Osteocyte (in vitro differentiated cells): ENCODE measurements at regions not wholly inside any gene's neighbourhood (a gene's known extent, or its start where the extent isn't known, plus 50 kb on each side); places are given as distances from the start of the nearest gene placed in this dataset.
A peak's percentile ranks its signal among the peaks of the same experiment; 100 is the strongest.

Experiments
- DNase-seq: peaks from one replicate; pipeline ENCODE4 v3.0.0; 2021; ENCODE audit warnings: mixed read lengths; ENCODE audit not compliant: unreplicated experiment; ENCODE audit errors: extremely low spot score
- H3K27ac Mint-ChIP-seq: one replicate; pipeline ENCODE4 v1.8.0; 2021; ENCODE audit warnings: mild to moderate bottlenecking, mixed read lengths; ENCODE audit not compliant: unreplicated experiment
- H3K27me3 Mint-ChIP-seq: one replicate; pipeline ENCODE4 v1.8.0; 2021; ENCODE audit warnings: mixed read lengths; ENCODE audit not compliant: unreplicated experiment
- H3K36me3 Mint-ChIP-seq: one replicate; pipeline ENCODE4 v1.8.0; 2021; ENCODE audit warnings: mixed read lengths; ENCODE audit not compliant: unreplicated experiment
- H3K4me1 Mint-ChIP-seq: one replicate; pipeline ENCODE4 v1.8.0; 2021; ENCODE audit warnings: mixed read lengths; ENCODE audit not compliant: unreplicated experiment
- H3K4me3 Mint-ChIP-seq: one replicate; pipeline ENCODE4 v1.8.0; 2021; ENCODE audit warnings: mild to moderate bottlenecking, moderate library complexity, mixed read lengths; ENCODE audit not compliant: unreplicated experiment
- H3K9me3 Mint-ChIP-seq: one replicate; pipeline ENCODE4 v1.8.0; 2021; ENCODE audit warnings: mixed read lengths; ENCODE audit not compliant: unreplicated experiment
- CTCF ChIP-seq: fragments of 200-600 bp; sonication (generic); IDR thresholded peaks from 2 replicates; pipeline ENCODE4 v1.5.0; 2021; ENCODE audit warnings: antibody characterized with exemption, mild to moderate bottlenecking, moderate library complexity

DNA sequence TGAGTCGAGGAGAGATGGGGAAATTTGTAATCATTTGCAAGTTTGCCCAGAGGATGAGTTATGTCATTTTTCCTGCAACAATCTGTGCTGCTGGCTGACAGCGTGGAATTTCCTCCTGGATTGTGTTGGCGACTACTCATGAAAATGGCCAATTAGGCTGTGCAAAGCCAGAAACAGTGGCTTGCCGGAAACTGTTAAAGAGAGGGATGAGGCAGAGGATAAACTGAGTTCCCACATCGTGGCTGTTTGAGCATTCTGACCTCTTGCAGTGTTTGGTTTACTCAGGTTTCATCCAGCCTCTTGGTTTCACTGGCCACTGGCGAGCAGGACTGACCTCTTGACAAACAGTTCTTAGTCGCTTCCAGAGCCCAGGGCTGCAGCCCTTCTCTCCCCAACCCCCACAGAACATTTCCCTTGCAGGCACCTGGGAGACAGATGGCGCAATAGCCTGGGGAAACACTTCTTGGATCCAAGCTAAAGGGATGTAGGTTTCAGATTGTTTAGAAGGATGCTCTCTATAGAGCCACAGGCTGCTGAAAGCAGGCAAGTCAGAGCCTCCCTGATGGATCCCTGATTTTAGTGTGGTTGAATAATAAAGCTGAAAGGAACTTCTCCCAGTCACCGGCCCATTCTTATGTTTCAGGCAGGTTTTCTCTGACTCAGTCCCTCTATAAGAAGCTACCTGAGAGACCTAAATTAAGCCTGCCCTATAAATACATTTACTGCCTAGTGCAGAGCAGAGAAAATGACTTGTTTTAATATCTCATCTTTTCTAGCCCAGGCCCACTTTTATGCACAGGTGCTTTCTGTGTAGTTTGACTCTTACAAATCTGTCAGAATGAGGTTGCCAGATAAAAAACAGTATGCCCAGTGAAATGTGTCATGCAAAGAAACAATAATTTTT, 92.8 kb upstream of the UBE2E1 start:
- Mint-ChIP-seq H3K27me3 (no peaks in the 10 kb centered on the region), H3K36me3 (peaks cover 2% of the 10 kb centered on the region), H3K4me1 (peaks cover 34% of the 10 kb centered on the region), H3K9me3 (peaks cover 10% of the 10 kb centered on the region), H3K27ac (peak overlapping the region; percentile 63), H3K4me3 (peak overlapping the region; percentile 57)
- no peak for DNase-seq
- peak; percentile 35 for TF ChIP-seq CTCF

DNA sequence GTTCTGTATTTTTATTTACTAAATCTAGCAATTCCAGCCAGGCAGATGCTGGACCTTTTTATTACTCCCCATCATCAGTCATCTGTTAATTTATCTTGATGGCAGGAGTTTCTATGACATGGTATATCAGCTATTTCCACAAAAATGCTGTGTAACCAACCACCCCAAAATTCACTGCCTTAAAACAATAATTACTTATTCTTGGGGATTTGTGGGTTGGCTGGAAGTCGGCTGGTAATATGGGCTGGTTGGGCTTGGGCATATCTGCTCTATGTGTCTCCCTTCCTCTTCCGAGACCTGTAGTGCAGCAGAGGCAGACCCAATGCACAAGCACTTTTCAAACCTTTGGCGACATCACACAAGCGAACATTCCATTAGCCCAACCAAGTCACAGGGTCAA, 92.1 kb upstream of the UBE2E1 start:
- Mint-ChIP-seq H3K27me3 (no peaks in the 10 kb centered on the region), H3K27ac (no peak overlapping the region), H3K9me3 (peaks cover 10% of the 10 kb centered on the region), H3K4me1 (peaks cover 32% of the 10 kb centered on the region), H3K36me3 (peaks cover 2% of the 10 kb centered on the region), H3K4me3 (no peak overlapping the region)
- TF ChIP-seq CTCF, result no peak
- DNase-seq, result no peak

DNA sequence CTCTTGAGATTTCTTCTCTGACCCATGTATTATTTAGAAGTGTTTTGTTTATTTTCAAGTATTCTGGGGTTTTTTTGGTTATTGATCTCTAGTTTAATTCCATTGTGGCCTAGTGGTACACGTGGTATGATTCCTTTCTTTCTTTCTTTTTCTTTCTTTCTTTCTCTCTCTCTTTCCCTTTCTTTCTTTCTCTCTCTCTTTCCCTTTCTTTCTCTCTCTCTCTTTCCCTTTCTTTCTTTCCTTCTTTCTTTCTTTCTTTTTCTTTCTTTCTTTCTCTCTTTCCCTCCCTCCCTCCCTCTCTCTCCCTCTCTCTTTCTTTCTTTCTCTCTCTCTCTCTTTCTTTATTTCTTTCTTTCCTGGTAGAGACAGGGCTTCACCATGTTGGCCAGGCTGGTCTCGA, 85.7 kb upstream of the UBE2E1 start:
- no peaks in the 10 kb centered on the region for H3K4me1 Mint-ChIP-seq
- no peak overlapping the region for H3K4me3 Mint-ChIP-seq
- peaks cover 10% of the 10 kb centered on the region for H3K9me3 Mint-ChIP-seq
- TF ChIP-seq CTCF, result no peak
- no peaks in the 10 kb centered on the region for H3K27me3 Mint-ChIP-seq
- no peak for DNase-seq
- peaks cover 2% of the 10 kb centered on the region for H3K36me3 Mint-ChIP-seq
- H3K27ac Mint-ChIP-seq, result no peak overlapping the region

DNA sequence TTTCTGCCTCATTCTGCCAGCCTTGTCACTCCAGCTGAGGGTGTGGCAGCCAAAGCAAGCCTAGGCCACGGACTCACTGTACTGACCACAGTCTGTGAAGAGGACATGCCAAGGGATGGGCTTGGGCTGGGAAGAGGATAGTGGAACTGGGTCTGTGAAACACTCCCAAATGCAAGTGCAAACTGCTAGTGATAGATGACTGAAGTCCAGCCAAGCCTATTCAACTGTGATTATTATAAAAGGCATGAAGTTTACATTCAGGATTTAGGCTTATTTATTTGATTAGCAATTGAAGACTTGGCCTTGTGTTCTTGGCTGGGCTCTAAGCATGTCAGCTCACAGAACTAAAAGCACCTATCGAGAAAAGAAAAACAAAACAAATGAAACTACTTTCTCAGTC, 84.9 kb upstream of the UBE2E1 start:
- Mint-ChIP-seq H3K4me1 (no peaks in the 10 kb centered on the region), H3K4me3 (no peak overlapping the region), H3K27ac (no peak overlapping the region), H3K36me3 (no peaks in the 10 kb centered on the region), H3K27me3 (no peaks in the 10 kb centered on the region), H3K9me3 (peaks cover 5% of the 10 kb centered on the region)
- TF ChIP-seq CTCF, result no peak
- DNase-seq, result no peak

DNA sequence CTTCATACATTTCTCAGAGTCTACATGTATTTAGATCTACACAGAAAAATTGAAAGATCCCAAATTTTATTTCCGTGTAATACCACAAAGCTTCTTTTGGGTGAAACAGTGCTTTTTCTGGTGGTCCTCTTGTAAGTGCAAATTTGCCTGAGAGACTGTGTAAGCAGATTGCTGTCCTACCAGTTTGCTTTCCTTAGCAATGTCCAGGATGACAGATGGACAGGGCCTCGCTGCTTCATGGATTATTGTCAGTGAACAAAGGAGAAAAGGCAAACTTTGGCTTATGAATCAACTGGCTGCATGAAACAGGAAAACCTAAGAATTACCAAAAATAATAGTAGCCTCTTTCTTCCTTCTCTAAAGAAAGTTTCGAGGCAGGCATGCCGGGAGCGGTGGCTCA, 82.6 kb upstream of the UBE2E1 start:
- no peak for DNase-seq
- no peak overlapping the region for H3K27ac Mint-ChIP-seq
- no peaks in the 10 kb centered on the region for H3K9me3 Mint-ChIP-seq
- TF ChIP-seq CTCF, result no peak
- H3K4me3 Mint-ChIP-seq, result no peak overlapping the region
- no peaks in the 10 kb centered on the region for H3K27me3 Mint-ChIP-seq
- no peaks in the 10 kb centered on the region for H3K36me3 Mint-ChIP-seq
- peaks cover 2% of the 10 kb centered on the region for H3K4me1 Mint-ChIP-seq
